ENCODE measurements at regions not wholly inside any gene's neighbourhood (a gene's known extent, or its start where the extent isn't known, plus 50 kb on each side); places are given as distances from the start of the nearest gene placed in this dataset.

DNA sequence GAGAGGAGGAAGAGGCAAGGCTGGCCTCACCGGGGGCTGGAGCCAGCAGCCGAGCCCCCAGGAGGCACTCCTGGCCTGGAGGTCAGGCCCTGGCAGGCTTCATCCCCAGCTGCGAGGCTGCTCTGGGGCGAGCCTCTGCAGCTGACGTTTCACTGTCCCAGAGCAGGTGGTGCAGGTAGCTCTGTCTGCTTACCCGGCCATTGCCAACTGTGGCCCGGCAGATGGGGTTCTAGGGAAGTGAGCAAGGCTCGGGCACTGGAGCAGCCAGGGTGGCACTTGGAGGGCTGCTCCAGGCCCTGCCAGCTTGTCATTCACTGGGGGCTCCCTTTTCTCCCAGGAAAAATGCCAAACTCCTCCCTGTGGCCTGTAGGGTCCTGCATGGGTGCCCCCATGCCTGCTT is 118.7 kb upstream of the ANO1 start:
- TF ChIP-seq POLR2A (IDR thresholded peaks at IDR 0.05) (no peak), POLR2AphosphoS5 (IDR thresholded peaks at IDR 0.05) (no peak)
- TF ChIP-seq, protein P1, sequence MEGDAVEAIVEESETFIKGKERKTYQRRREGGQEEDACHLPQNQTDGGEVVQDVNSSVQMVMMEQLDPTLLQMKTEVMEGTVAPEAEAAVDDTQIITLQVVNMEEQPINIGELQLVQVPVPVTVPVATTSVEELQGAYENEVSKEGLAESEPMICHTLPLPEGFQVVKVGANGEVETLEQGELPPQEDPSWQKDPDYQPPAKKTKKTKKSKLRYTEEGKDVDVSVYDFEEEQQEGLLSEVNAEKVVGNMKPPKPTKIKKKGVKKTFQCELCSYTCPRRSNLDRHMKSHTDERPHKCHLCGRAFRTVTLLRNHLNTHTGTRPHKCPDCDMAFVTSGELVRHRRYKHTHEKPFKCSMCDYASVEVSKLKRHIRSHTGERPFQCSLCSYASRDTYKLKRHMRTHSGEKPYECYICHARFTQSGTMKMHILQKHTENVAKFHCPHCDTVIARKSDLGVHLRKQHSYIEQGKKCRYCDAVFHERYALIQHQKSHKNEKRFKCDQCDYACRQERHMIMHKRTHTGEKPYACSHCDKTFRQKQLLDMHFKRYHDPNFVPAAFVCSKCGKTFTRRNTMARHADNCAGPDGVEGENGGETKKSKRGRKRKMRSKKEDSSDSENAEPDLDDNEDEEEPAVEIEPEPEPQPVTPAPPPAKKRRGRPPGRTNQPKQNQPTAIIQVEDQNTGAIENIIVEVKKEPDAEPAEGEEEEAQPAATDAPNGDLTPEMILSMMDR (IDR thresholded peaks at IDR 0.05 in 8 of 11, conservative IDR thresholded peaks at IDR 0.05 in 3 of 11) = no peak
- no peaks in the 10 kb centered on the region for H3K4me1 ChIP-seq

DNA sequence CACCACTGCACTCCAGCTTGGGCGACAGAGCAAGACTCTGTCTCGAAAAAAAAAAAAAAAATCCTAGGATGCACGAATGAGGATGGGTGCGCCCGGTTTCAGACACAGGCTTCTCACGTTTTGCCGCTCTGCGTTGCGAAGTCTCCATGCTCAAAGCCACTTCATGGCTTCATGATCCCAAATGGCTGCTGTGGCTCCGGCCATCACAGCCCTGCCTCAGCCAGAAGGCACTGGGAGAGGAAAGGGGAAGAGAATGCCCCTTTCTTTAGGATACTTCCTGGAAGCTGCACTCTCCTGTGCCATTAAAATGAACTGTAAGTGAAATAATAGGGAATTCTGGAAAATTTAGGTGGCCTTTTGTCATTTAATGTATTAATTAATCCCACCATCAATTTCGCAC is 116.4 kb upstream of the ANO1 start:
- TF ChIP-seq, protein P1 (IDR thresholded peaks at IDR 0.05 in 8 of 11, conservative IDR thresholded peaks at IDR 0.05 in 3 of 11) = no peak
- TF ChIP-seq POLR2A (IDR thresholded peaks at IDR 0.05) (no peak), POLR2AphosphoS5 (IDR thresholded peaks at IDR 0.05) (no peak)
- no peak for DNase-seq
- Histone ChIP-seq H3K9me3 (peaks cover 0 to 26% (median 12%) of the 10 kb centered on the region in 8 donors), H3K4me1 (no peaks in the 10 kb centered on the region), H3K36me3 (no peaks in the 10 kb centered on the region), H3K4me3 (no peak overlapping the region), H3K27me3 (replicated peaks in 1 of 7) (peaks cover 0 to 28% (median 0%) of the 10 kb centered on the region in 7 donors), H3K27ac (no peak overlapping the region)
- WGBS, 5 donors = 84 to 94% (median 92%) methylated on average over 11 of the region's 11 CpGs
- intact Hi-C loops (cut with DNase I; ENCODE audit: low total_unique reads) = no loop called here

More for the DNA sequence above, 118.7 kb upstream of the ANO1 start:
- peaks cover 0 to 36% (median 0%) of the 10 kb centered on the region in 7 donors for H3K27me3 ChIP-seq (replicated peaks in 1 of 7)
- H3K36me3 ChIP-seq = no peaks in the 10 kb centered on the region
- no peak overlapping the region for H3K4me3 ChIP-seq
- no peak overlapping the region for H3K27ac ChIP-seq
- DNase-seq = no peak
- intact Hi-C loops (cut with DNase I; ENCODE audit: low total_unique reads) = no loop called here
- 83 to 100% (median 96%) methylated on average over 2 to 8 of the region's 8 CpGs for WGBS, 5 donors
- peaks cover 0 to 26% (median 12%) of the 10 kb centered on the region in 8 donors for H3K9me3 ChIP-seq

DNA sequence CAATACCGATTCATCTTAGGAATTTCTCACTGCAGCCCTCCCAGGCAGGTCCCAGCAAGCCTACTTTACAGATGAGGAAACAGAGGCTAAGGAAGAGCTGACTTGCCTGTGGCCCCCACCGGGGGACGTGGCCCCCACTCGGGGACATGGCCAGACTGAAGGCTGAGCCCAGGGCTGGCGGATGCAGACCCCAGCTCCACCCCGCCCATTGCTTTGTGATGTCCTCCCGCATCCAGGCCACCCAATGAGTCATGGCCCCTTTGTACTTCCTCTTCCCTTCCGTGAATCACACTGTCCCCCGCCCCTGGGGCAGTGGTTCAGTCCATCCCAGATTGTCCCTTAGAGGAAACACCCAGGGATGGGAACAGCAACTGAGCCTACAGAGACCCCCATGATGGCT is 116.0 kb upstream of the ANO1 start:
- Histone ChIP-seq H3K27ac (no peak overlapping the region), H3K36me3 (no peaks in the 10 kb centered on the region), H3K4me3 (no peak overlapping the region), H3K27me3 (replicated peaks in 1 of 7) (peaks cover 0 to 24% (median 0%) of the 10 kb centered on the region in 7 donors), H3K4me1 (no peaks in the 10 kb centered on the region), H3K9me3 (peaks cover 0 to 26% (median 12%) of the 10 kb centered on the region in 8 donors)
- WGBS, 5 donors = 40 to 63% (median 57%) methylated on average over 7 to 9 of the region's 9 CpGs
- no peak for DNase-seq
- TF ChIP-seq, protein P1 (IDR thresholded peaks at IDR 0.05 in 8 of 11, conservative IDR thresholded peaks at IDR 0.05 in 3 of 11) = no peak
- TF ChIP-seq POLR2A (IDR thresholded peaks at IDR 0.05) (no peak), POLR2AphosphoS5 (IDR thresholded peaks at IDR 0.05) (no peak)
- intact Hi-C loops (cut with DNase I; ENCODE audit: low total_unique reads) = no loop called here

DNA sequence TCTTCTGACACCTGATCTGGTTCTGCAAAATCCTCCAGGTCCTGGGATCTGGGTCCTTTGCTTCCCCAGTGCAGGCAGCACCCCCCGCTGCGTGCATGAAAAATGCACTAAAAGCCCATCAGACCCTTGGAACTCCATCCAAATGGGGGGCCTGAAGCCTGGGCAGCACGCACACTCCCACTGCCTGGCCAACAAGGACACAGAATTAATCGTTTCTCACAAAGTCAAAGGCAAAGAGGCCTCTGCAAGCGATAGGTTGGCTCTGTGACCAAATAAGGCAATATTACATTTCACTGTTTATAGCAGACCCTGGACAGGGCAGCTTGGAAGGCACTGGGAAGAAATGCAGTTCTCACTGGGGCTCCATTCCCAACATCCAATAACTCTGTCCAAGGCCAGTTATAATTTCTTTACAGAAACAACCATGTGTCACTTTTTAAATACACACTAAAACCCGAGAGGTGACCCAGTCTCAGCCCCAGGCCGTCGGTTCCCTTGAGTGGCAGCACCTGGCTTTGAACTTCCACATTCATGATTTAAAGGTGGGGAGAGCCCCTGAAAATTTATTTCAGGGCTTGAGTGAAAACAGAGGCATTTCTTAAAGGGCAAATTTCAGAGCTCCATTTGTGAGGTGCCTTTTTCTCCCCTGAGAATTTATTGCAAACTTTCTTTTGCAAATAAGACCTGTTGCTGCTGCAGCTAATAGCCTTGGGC is 114.4 kb upstream of the ANO1 start:
- intact Hi-C loops (cut with DNase I; ENCODE audit: low total_unique reads) = no loop called here
- H3K4me1 ChIP-seq = no peaks in the 10 kb centered on the region
- no peak overlapping the region for H3K4me3 ChIP-seq
- WGBS, 5 donors = 37 to 58% (median 53%) methylated on average over 8 of the region's 8 CpGs
- H3K27ac ChIP-seq = no peak overlapping the region
- no peaks in the 10 kb centered on the region for H3K36me3 ChIP-seq
- TF ChIP-seq POLR2AphosphoS5 (IDR thresholded peaks at IDR 0.05) = no peak
- TF ChIP-seq, protein P1 (IDR thresholded peaks at IDR 0.05 in 8 of 11, conservative IDR thresholded peaks at IDR 0.05 in 3 of 11) = no peak
- no peak for TF ChIP-seq POLR2A (IDR thresholded peaks at IDR 0.05)
- DNase-seq = no peak
- H3K27me3 ChIP-seq (replicated peaks in 1 of 7) = peaks cover 0 to 27% (median 0%) of the 10 kb centered on the region in 7 donors
- H3K9me3 ChIP-seq = peaks cover 0 to 19% (median 9%) of the 10 kb centered on the region in 8 donors

Data from spleen (tissue), 11 donors.